Left ventricle myocardium inferior (tissue), 1 donor: ENCODE measurements at regions not wholly inside any gene's neighbourhood (a gene's known extent, or its start where the extent isn't known, plus 50 kb on each side); places are given as distances from the start of the nearest gene placed in this dataset.
"Not testable (repeated sequence)": the region's sequence is repeated elsewhere in the genome, so short reads cannot be mapped to it uniquely, and the experiment has no call there.

Source experiments
- DNase-seq: peaks from one replicate; pipeline ENCODE4 v3.0.0-alpha.2; 2020
- H3K27ac ChIP-seq: fragments of 200-600 bp; replicated peaks from 2 replicates; pipeline ENCODE4 v1.8.0; 2021
- H3K27me3 ChIP-seq: fragments of 200-600 bp; 2 replicates; pipeline ENCODE4 v1.8.0; 2021; ENCODE audit warnings: low read depth
- H3K36me3 ChIP-seq: fragments of 200-600 bp; 2 replicates; pipeline ENCODE4 v1.8.0; 2021
- H3K4me1 ChIP-seq: fragments of 200-600 bp; 2 replicates; pipeline ENCODE4 v1.8.0; 2021
- H3K4me3 ChIP-seq: fragments of 200-600 bp; 2 replicates; pipeline ENCODE4 v1.8.0; 2021; ENCODE audit warnings: mild to moderate bottlenecking, moderate library complexity
- H3K9me3 ChIP-seq: fragments of 200-600 bp; replicated peaks from 2 replicates; pipeline ENCODE4 v1.8.0; 2021
- CTCF ChIP-seq: fragments of 200-600 bp; IDR thresholded peaks from 2 replicates; pipeline ENCODE4 v1.8.0; 2021; ENCODE audit warnings: antibody characterized with exemption, mild to moderate bottlenecking, borderline replicate concordance
- intact Hi-C: fragments of 100-400 bp; cut with micrococcal nuclease; formaldehyde crosslinking; loops from one replicate; pipeline ENCODE4 v1.11.0; 2022
- donor health status: DM: no; HTN: yes; CAD: no; lungs with severe emphysema.

GRCh38 chr11:89583580-89583979 is 92.4 kb upstream of the NOX4 start:
- no peaks in the 10 kb centered on the region for H3K9me3 ChIP-seq
- intact Hi-C loops: no loop called here
- no peak for TF ChIP-seq CTCF

GRCh38 chr11:89585046-89585445 is 93.9 kb upstream of the NOX4 start:
- H3K4me3 ChIP-seq, H3K27ac ChIP-seq, intact Hi-C loops, H3K36me3 ChIP-seq, H3K4me1 ChIP-seq, H3K27me3 ChIP-seq, DNase-seq, H3K9me3 ChIP-seq: not testable (repeated sequence)

More at GRCh38 chr11:89583580-89583979, 92.4 kb upstream of the NOX4 start:
- no peaks in the 10 kb centered on the region for H3K36me3 ChIP-seq
- H3K4me1 ChIP-seq: no peaks in the 10 kb centered on the region
- H3K27me3 ChIP-seq: no peaks in the 10 kb centered on the region
- no peak for DNase-seq
- H3K4me3 ChIP-seq: no peak overlapping the region
- no peak overlapping the region for H3K27ac ChIP-seq

GRCh38 chr11:89585471-89585870 is 94.3 kb upstream of the NOX4 start:
- DNase-seq, H3K4me1 ChIP-seq, H3K36me3 ChIP-seq, intact Hi-C loops, H3K27ac ChIP-seq, H3K27me3 ChIP-seq, H3K4me3 ChIP-seq, H3K9me3 ChIP-seq: not testable (repeated sequence)

GRCh38 chr11:89589413-89589812 is 98.2 kb upstream of the NOX4 start:
- H3K27ac ChIP-seq, DNase-seq, H3K27me3 ChIP-seq, H3K4me1 ChIP-seq, intact Hi-C loops, H3K36me3 ChIP-seq, H3K4me3 ChIP-seq, H3K9me3 ChIP-seq: not testable (repeated sequence)

GRCh38 chr11:89590008-89590632 is 98.9 kb upstream of the NOX4 start:
- H3K4me1 ChIP-seq, H3K27me3 ChIP-seq, H3K4me3 ChIP-seq, H3K27ac ChIP-seq, H3K9me3 ChIP-seq, intact Hi-C loops, DNase-seq, H3K36me3 ChIP-seq: not testable (repeated sequence)

- H3K27ac ChIP-seq, intact Hi-C loops, H3K36me3 ChIP-seq, H3K4me3 ChIP-seq, DNase-seq, H3K4me1 ChIP-seq, H3K27me3 ChIP-seq: not testable (repeated sequence)
- peaks cover 17% of the 10 kb centered on the region for H3K9me3 ChIP-seq
Measured at GRCh38 chr11:89601263-89601662, 108.8 kb upstream of the TRIM77 start.

GRCh38 chr11:89604281-89604680 is 105.8 kb upstream of the TRIM77 start:
- no peak for TF ChIP-seq CTCF
- H3K27me3 ChIP-seq: no peaks in the 10 kb centered on the region
- no peaks in the 10 kb centered on the region for H3K4me1 ChIP-seq
- no peak for DNase-seq
- intact Hi-C loops: no loop called here
- no peak overlapping the region for H3K27ac ChIP-seq
- H3K4me3 ChIP-seq: no peak overlapping the region
- H3K36me3 ChIP-seq: no peaks in the 10 kb centered on the region
- H3K9me3 ChIP-seq: peaks cover 17% of the 10 kb centered on the region

GRCh38 chr11:89606845-89607244 is 103.3 kb upstream of the TRIM77 start:
- DNase-seq, intact Hi-C loops, H3K4me3 ChIP-seq, H3K36me3 ChIP-seq, H3K27ac ChIP-seq, H3K4me1 ChIP-seq, H3K27me3 ChIP-seq: not testable (repeated sequence)
- H3K9me3 ChIP-seq: peaks cover 13% of the 10 kb centered on the region

- intact Hi-C loops, H3K27me3 ChIP-seq, H3K9me3 ChIP-seq, H3K4me1 ChIP-seq, H3K4me3 ChIP-seq, H3K36me3 ChIP-seq, DNase-seq, H3K27ac ChIP-seq: not testable (repeated sequence)
Measured at GRCh38 chr11:89607497-89607896, 102.6 kb upstream of the TRIM77 start.
